ENCODE measurements at regions not wholly inside any gene's neighbourhood (a gene's known extent, or its start where the extent isn't known, plus 50 kb on each side); places are given as distances from the start of the nearest gene placed in this dataset.

GRCh38 chr2:151137526-151137925 is 124.1 kb downstream of the RBM43 start:
- Mint-ChIP-seq H3K36me3 (no peaks in the 10 kb centered on the region), H3K27me3 (ENCODE audit: insufficient read depth, low read depth) (peaks cover 2% of the 10 kb centered on the region), H3K27ac (no peak overlapping the region), H3K9me3 (peaks cover 4% of the 10 kb centered on the region), H3K4me1 (no peaks in the 10 kb centered on the region), H3K4me3 (no peak overlapping the region)
- Histone ChIP-seq H3K4me2 (no peak overlapping the region), H3K4me1 (no peaks in the 10 kb centered on the region), H3K9ac (no peak overlapping the region), H2AFZ (replicated peaks) (no peak overlapping the region), H4K20me1 (ENCODE audit: low read depth) (no peaks in the 10 kb centered on the region), H3K79me2 (ENCODE audit: low read depth) (no peaks in the 10 kb centered on the region), H3K9me3 (ENCODE audit: low read depth) (no peaks in the 10 kb centered on the region), H3K36me3 (no peaks in the 10 kb centered on the region), H3F3A (ENCODE audit: low read depth) (no peaks in the 10 kb centered on the region), H3K4me3 (no peak overlapping the region), H3K27ac (no peak overlapping the region), H3K27me3 (no peaks in the 10 kb centered on the region)
- TF ChIP-seq EZH2 (IDR thresholded peaks at IDR 0.05) (no peak), EZH2phosphoT487 (IDR thresholded peaks at IDR 0.05) (no peak), CTCF (IDR thresholded peaks at IDR 0.05) (no peak)
- no peak for DNase-seq (ENCODE audit: low spot score)

GRCh38 chr2:151120011-151120410 is 141.7 kb downstream of the RBM43 start:
- H3K9me3 ChIP-seq (ENCODE audit: low read depth), result no peaks in the 10 kb centered on the region
- no peak overlapping the region for H3K9ac ChIP-seq
- Mint-ChIP-seq H3K27ac (no peak overlapping the region), H3K36me3 (no peaks in the 10 kb centered on the region), H3K4me1 (no peaks in the 10 kb centered on the region), H3K9me3 (peaks cover 16% of the 10 kb centered on the region), H3K4me3 (no peak overlapping the region), H3K27me3 (ENCODE audit: insufficient read depth, low read depth) (no peaks in the 10 kb centered on the region)
- no peaks in the 10 kb centered on the region for H3K27me3 ChIP-seq
- no peaks in the 10 kb centered on the region for H4K20me1 ChIP-seq (ENCODE audit: low read depth)
- H3F3A ChIP-seq (ENCODE audit: low read depth), result no peaks in the 10 kb centered on the region
- no peak overlapping the region for H3K4me2 ChIP-seq
- H2AFZ ChIP-seq (replicated peaks), result no peak overlapping the region
- H3K4me1 ChIP-seq, result no peaks in the 10 kb centered on the region
- TF ChIP-seq EZH2phosphoT487 (IDR thresholded peaks at IDR 0.05) (no peak), CTCF (IDR thresholded peaks at IDR 0.05) (no peak), EZH2 (IDR thresholded peaks at IDR 0.05) (no peak)
- H3K79me2 ChIP-seq (ENCODE audit: low read depth), result no peaks in the 10 kb centered on the region
- no peak overlapping the region for H3K4me3 ChIP-seq
- H3K27ac ChIP-seq, result no peak overlapping the region
- no peaks in the 10 kb centered on the region for H3K36me3 ChIP-seq
- DNase-seq (ENCODE audit: low spot score), result no peak

GRCh38 chr2:151119374-151119773 is 142.3 kb downstream of the RBM43 start:
- H3K4me1 ChIP-seq, result no peaks in the 10 kb centered on the region
- TF ChIP-seq EZH2 (IDR thresholded peaks at IDR 0.05), result no peak
- no peak for TF ChIP-seq EZH2phosphoT487 (IDR thresholded peaks at IDR 0.05)
- no peak for TF ChIP-seq CTCF (IDR thresholded peaks at IDR 0.05)
- no peak overlapping the region for H3K4me2 ChIP-seq
- no peaks in the 10 kb centered on the region for H3F3A ChIP-seq (ENCODE audit: low read depth)
- no peaks in the 10 kb centered on the region for H3K9me3 ChIP-seq (ENCODE audit: low read depth)
- no peaks in the 10 kb centered on the region for H4K20me1 ChIP-seq (ENCODE audit: low read depth)
- no peak overlapping the region for H3K27ac ChIP-seq
- Mint-ChIP-seq H3K27me3 (ENCODE audit: insufficient read depth, low read depth) (no peaks in the 10 kb centered on the region), H3K9me3 (peaks cover 16% of the 10 kb centered on the region), H3K4me3 (no peak overlapping the region), H3K36me3 (no peaks in the 10 kb centered on the region), H3K4me1 (no peaks in the 10 kb centered on the region), H3K27ac (no peak overlapping the region)
- no peak for DNase-seq (ENCODE audit: low spot score)
- H3K79me2 ChIP-seq (ENCODE audit: low read depth), result no peaks in the 10 kb centered on the region
- H3K9ac ChIP-seq, result no peak overlapping the region
- no peaks in the 10 kb centered on the region for H3K36me3 ChIP-seq
- no peaks in the 10 kb centered on the region for H3K27me3 ChIP-seq
- H3K4me3 ChIP-seq, result no peak overlapping the region
- H2AFZ ChIP-seq (replicated peaks), result no peak overlapping the region

- Mint-ChIP-seq H3K9me3 (peaks cover 16% of the 10 kb centered on the region), H3K27me3 (ENCODE audit: insufficient read depth, low read depth) (no peaks in the 10 kb centered on the region), H3K4me1 (no peaks in the 10 kb centered on the region), H3K27ac (no peak overlapping the region), H3K4me3 (no peak overlapping the region), H3K36me3 (no peaks in the 10 kb centered on the region)
- H4K20me1 ChIP-seq (ENCODE audit: low read depth), result no peaks in the 10 kb centered on the region
- H3K79me2 ChIP-seq (ENCODE audit: low read depth), result no peaks in the 10 kb centered on the region
- no peak overlapping the region for H3K9ac ChIP-seq
- H3K9me3 ChIP-seq (ENCODE audit: low read depth), result no peaks in the 10 kb centered on the region
- H3K4me2 ChIP-seq, result no peak overlapping the region
- no peaks in the 10 kb centered on the region for H3F3A ChIP-seq (ENCODE audit: low read depth)
- TF ChIP-seq EZH2 (IDR thresholded peaks at IDR 0.05) (no peak), CTCF (IDR thresholded peaks at IDR 0.05) (no peak), EZH2phosphoT487 (IDR thresholded peaks at IDR 0.05) (no peak)
- H3K4me3 ChIP-seq, result no peak overlapping the region
- H3K27ac ChIP-seq, result no peak overlapping the region
- no peaks in the 10 kb centered on the region for H3K27me3 ChIP-seq
- no peaks in the 10 kb centered on the region for H3K36me3 ChIP-seq
- H3K4me1 ChIP-seq, result no peaks in the 10 kb centered on the region
- no peak for DNase-seq (ENCODE audit: low spot score)
- H2AFZ ChIP-seq (replicated peaks), result no peak overlapping the region
These were observed 143.4 kb downstream of the RBM43 start for GRCh38 chr2:151118269-151118668.
